B cell (primary cell): ENCODE measurements at regions not wholly inside any gene's neighbourhood (a gene's known extent, or its start where the extent isn't known, plus 50 kb on each side); places are given as distances from the start of the nearest gene placed in this dataset.

Source experiments
- ATAC-seq: fragments of 200-7000 bp; cut with Tn5 transposase; one replicate; pipeline ENCODE4 v1.10.0; 2021; ENCODE audit warnings: low read depth, mild to moderate bottlenecking, moderate number of reproducible peaks, moderate library complexity
- CTCF ChIA-PET: fragments of 350-600 bp; sonication (Branson Sonifier 250); formaldehyde crosslinking; loops from one replicate; lab custom pipeline; 2021; ENCODE audit warnings: antibody characterized with exemption, inconsistent platforms; lab: Charles Lee
- POLR2A ChIA-PET: fragments of 350-600 bp; sonication (Branson Sonifier 250); formaldehyde crosslinking; loops from one replicate; lab custom pipeline; 2021; ENCODE audit warnings: antibody characterized with exemption; lab: Charles Lee
- DNase-seq: peaks from one replicate; pipeline ENCODE4 v3.0.0; 2013
- H2AFZ ChIP-seq: 2 replicates; pipeline ENCODE4 v1.6.1; 2012; ENCODE audit warnings: mild to moderate bottlenecking, low read depth, low read length; ENCODE audit not compliant: insufficient read depth, poor library complexity, severe bottlenecking
- H3K27ac ChIP-seq, 2 donors: 1 replicate in 1 of 2; 2 replicates in 1 of 2; pipeline ENCODE4 v1.5.1; 2012 to 2013; ENCODE audit warnings: low read length in 2 of 2, mild to moderate bottlenecking in 2 of 2, moderate library complexity in 1 of 2
- H3K27me3 ChIP-seq, 4 experiments: fragments of 200-600 bp in 1 of 4; sonication (generic) in 1 of 4; replicated peaks in 1 of 4; 1 replicate in 2 of 4; 2 replicates in 2 of 4; pipeline versions ENCODE4 v1.6.1 to v1.7.0; 2013 to 2016; ENCODE audit warnings: low read length in 3 of 4, mild to moderate bottlenecking in 2 of 4, mixed read lengths in 1 of 4, moderate library complexity in 1 of 4; ENCODE audit not compliant: insufficient read depth in 4 of 4, control insufficient read depth in 3 of 4; ENCODE audit errors: control extremely low read depth in 1 of 4
- H3K36me3 ChIP-seq, 2 experiments: replicated peaks in 1 of 2; 1 replicate in 1 of 2; 2 replicates in 1 of 2; pipeline versions ENCODE4 v1.6.1 to v1.7.1; 2013; ENCODE audit warnings: low read length in 1 of 2; ENCODE audit not compliant: insufficient read depth in 2 of 2, control insufficient read depth in 1 of 2; ENCODE audit errors: control extremely low read depth in 1 of 2, extremely low read depth in 1 of 2
- H3K4me1 ChIP-seq, 2 donors: fragments of 200-600 bp in 1 of 2; sonication (generic) in 1 of 2; 1 replicate in 1 of 2; 2 replicates in 1 of 2; pipeline versions ENCODE4 v1.5.1 to v1.6.1; 2013 to 2017; ENCODE audit warnings: low read length in 2 of 2; ENCODE audit not compliant: control insufficient read depth in 2 of 2, insufficient read depth in 2 of 2
- H3K4me2 ChIP-seq: replicated peaks from 2 replicates; pipeline ENCODE3; 2012; ENCODE audit warnings: mild to moderate bottlenecking, low read depth, low read length; ENCODE audit not compliant: poor library complexity, severe bottlenecking
- H3K4me3 ChIP-seq, 5 experiments: fragments of 200-600 bp in 1 of 5; sonication (generic) in 1 of 5; 1 replicate in 3 of 5; 2 replicates in 2 of 5; pipeline versions ENCODE4 v1.5.1 to v1.7.0; 2011 to 2016; ENCODE audit warnings: low read length in 4 of 5, mild to moderate bottlenecking in 4 of 5, low read depth in 2 of 5, control low read depth in 1 of 5, moderate library complexity in 1 of 5; ENCODE audit not compliant: insufficient read depth in 1 of 5; ENCODE audit errors: control extremely low read depth in 1 of 5, extremely low read depth in 1 of 5
- H3K79me2 ChIP-seq: fragments of 200-600 bp; sonication (generic); one replicate; pipeline ENCODE4 v1.6.0; 2016; ENCODE audit warnings: low read length; ENCODE audit not compliant: control insufficient read depth, insufficient read depth
- H3K9ac ChIP-seq: fragments of 200-600 bp; sonication (generic); 2 replicates; pipeline ENCODE4 v1.6.1; 2017; ENCODE audit warnings: mild to moderate bottlenecking, low read length, moderate library complexity
- H3K9me3 ChIP-seq, 3 donors: one replicate each; pipeline versions ENCODE4 v1.6.1 to v1.7.1; 2013; ENCODE audit warnings: low read length in 2 of 3; ENCODE audit not compliant: control insufficient read depth in 2 of 3, insufficient read depth in 1 of 3; ENCODE audit errors: control extremely low read depth in 1 of 3
- H4K20me1 ChIP-seq: 2 replicates; pipeline ENCODE4 v1.6.0; 2012; ENCODE audit warnings: mild to moderate bottlenecking, low read length; ENCODE audit not compliant: insufficient read depth, control insufficient read depth, poor library complexity, severe bottlenecking
- H3K27ac Mint-ChIP-seq: one replicate; pipeline ENCODE4 v1.8.0; 2021; ENCODE audit warnings: mixed read lengths
- H3K27me3 Mint-ChIP-seq: one replicate; pipeline ENCODE4 v1.8.0; 2021; ENCODE audit warnings: mixed read lengths
- H3K4me1 Mint-ChIP-seq: one replicate; pipeline ENCODE4 v1.8.0; 2021; ENCODE audit warnings: mixed read lengths
- H3K4me3 Mint-ChIP-seq: one replicate; pipeline ENCODE4 v1.8.0; 2021; ENCODE audit warnings: mixed read lengths
- H3K9me3 Mint-ChIP-seq: one replicate; pipeline ENCODE4 v1.8.0; 2022; ENCODE audit warnings: mixed read lengths; ENCODE audit not compliant: insufficient read depth
- CTCF ChIP-seq: fragments of 200-600 bp; IDR thresholded peaks from one replicate; pipeline ENCODE4 v1.8.0; 2022; ENCODE audit warnings: antibody characterized with exemption, mild to moderate bottlenecking
- EZH2 ChIP-seq: IDR thresholded peaks from 2 replicates; pipeline ENCODE4 v1.6.1; 2012; ENCODE audit warnings: borderline replicate concordance, low read depth, mild to moderate bottlenecking, moderate library complexity, low read length; ENCODE audit not compliant: insufficient read depth, poor library complexity, severe bottlenecking
- WGBS: methylation state at CpG from one replicate; pipeline ENCODE4 v1.1.5; 2013; ENCODE audit warnings: missing lambda C conversion rate; ENCODE audit not compliant: insufficient coverage; 5-methylcytosine and 5-hydroxymethylcytosine counted together
- intact Hi-C: fragments of 100-400 bp; cut with micrococcal nuclease; formaldehyde crosslinking; loops from one replicate; pipeline ENCODE4 v1.10.0; 2022

- no peak for DNase-seq
- no peak overlapping the region for H3K27ac Mint-ChIP-seq
- whole genome bisulfite sequencing, result no CpG with 5 or more reads among the region's 4 CpGs
Observed at GRCh38 chr2:48122166-48122565, 192.3 kb upstream of the FOXN2 start.

GRCh38 chr2:48124592-48124991 lies 189.9 kb upstream of the FOXN2 start:
- no peaks in the 10 kb centered on the region for H3K79me2 ChIP-seq
- ChIA-PET POLR2A (no interaction called here), CTCF (interaction anchor here (1.1 to 1.3 kb wide), 2 partner anchors 11 to 358 kb away, joined by 3 read pairs; no protein-coding TSS in a partner anchor)
- H2AFZ ChIP-seq, result no peak overlapping the region
- TF ChIP-seq CTCF (no peak), EZH2 (no peak)
- Mint-ChIP-seq H3K4me3 (no peak overlapping the region), H3K27ac (no peak overlapping the region), H3K27me3 (peaks cover 9% of the 10 kb centered on the region), H3K9me3 (no peaks in the 10 kb centered on the region), H3K4me1 (no peaks in the 10 kb centered on the region)
- no peaks in the 10 kb centered on the region for H3K4me1 ChIP-seq
- DNase-seq (no peak), ATAC-seq (no peak)
- H3K9me3 ChIP-seq, result peaks cover 0 to 3% (median under 1%) of the 10 kb centered on the region in 3 donors
- H3K4me2 ChIP-seq, result no peak overlapping the region
- no peak overlapping the region for H3K27ac ChIP-seq
- peaks cover 0 to 7% (median 2%) of the 10 kb centered on the region in 4 experiments for H3K27me3 ChIP-seq
- H3K9ac ChIP-seq, result no peak overlapping the region
- H4K20me1 ChIP-seq, result no peaks in the 10 kb centered on the region
- H3K36me3 ChIP-seq, result no peaks in the 10 kb centered on the region
- H3K4me3 ChIP-seq, result no peak overlapping the region
- WGBS, result no CpG with 5 or more reads among the region's 1 CpG
- intact Hi-C loops, result no loop called here

More at GRCh38 chr2:48122166-48122565, 192.3 kb upstream of the FOXN2 start:
- no peak overlapping the region for H3K4me3 ChIP-seq
- no peak overlapping the region for H3K9ac ChIP-seq
- H2AFZ ChIP-seq, result no peak overlapping the region
- no peaks in the 10 kb centered on the region for H3K4me1 ChIP-seq
- intact Hi-C loops, result no loop called here
- TF ChIP-seq CTCF (no peak), EZH2 (no peak)
- Mint-ChIP-seq H3K4me1 (no peaks in the 10 kb centered on the region), H3K9me3 (no peaks in the 10 kb centered on the region), H3K4me3 (no peak overlapping the region), H3K27me3 (peaks cover 9% of the 10 kb centered on the region)
- H3K9me3 ChIP-seq, result no peaks in the 10 kb centered on the region
- no peaks in the 10 kb centered on the region for H3K36me3 ChIP-seq
- POLR2A ChIA-PET, result no interaction called here
- H3K4me2 ChIP-seq, result no peak overlapping the region
- no peak overlapping the region for H3K27ac ChIP-seq
- no peaks in the 10 kb centered on the region for H3K79me2 ChIP-seq
- ATAC-seq, result no peak
- H3K27me3 ChIP-seq, result peaks cover 0 to 4% (median 2%) of the 10 kb centered on the region in 4 experiments
- H4K20me1 ChIP-seq, result no peaks in the 10 kb centered on the region
- CTCF ChIA-PET, result no interaction called here
